ENCODE measurements at regions not wholly inside any gene's neighbourhood (a gene's known extent, or its start where the extent isn't known, plus 50 kb on each side); places are given as distances from the start of the nearest gene placed in this dataset.

GRCh38 chr13:69410761-69411160 lies 696.9 kb upstream of the ATXN8OS start:
- DNase-seq: no peak

DNA sequence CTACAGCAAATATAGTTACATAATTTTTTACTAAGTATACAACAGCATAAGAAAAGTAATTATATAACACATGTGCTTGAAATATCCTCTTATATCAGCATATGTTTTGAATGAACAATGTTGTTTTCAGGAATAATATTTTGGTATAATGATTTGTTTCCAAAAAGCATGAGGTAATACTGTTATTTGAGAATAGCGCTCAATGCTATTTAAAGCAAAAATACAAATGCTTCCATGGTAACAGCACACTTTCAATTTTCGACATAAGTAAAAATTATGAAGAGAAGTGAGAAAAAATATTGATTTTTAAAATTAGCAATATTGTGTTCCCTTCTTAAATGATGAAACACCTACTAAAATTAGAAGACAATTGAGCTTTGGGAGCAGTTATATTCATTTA lies 715.9 kb upstream of the ATXN8OS start:
- DNase-seq: no peak

- no peak for DNase-seq
These were observed 717.7 kb upstream of the ATXN8OS start for GRCh38 chr13:69389899-69390298.

DNA sequence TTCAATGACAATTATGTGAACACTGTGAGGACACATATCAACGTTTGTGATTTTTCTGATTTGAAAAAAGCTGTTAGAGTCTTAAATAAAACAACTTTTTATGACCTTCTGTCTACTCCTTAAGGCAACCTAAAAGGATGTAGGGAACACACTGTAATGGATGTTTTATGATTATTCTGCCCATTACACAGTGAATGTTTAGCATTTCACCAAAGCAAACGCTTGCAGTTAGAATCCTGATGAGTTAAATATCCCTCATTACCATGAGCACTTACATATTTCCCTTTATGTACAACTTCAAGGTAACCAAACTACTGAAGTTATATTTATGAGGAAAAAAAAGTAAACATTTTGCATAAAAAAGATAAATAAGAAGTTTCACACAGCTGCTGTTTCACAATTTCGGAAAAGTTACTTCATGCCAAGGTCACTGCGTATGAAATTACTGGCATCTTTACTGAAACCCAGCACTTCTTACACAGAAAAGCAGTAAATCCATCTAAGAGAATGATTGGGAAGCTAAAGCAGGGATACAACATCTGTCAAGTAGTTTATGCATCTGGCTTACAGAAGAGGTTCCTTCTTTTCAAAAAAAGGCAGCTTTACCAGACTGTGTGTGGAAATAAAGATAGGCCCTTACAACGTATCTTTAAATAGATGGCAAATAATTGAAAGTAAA lies 733.7 kb upstream of the ATXN8OS start:
- peak; percentile 18 for DNase-seq

DNA sequence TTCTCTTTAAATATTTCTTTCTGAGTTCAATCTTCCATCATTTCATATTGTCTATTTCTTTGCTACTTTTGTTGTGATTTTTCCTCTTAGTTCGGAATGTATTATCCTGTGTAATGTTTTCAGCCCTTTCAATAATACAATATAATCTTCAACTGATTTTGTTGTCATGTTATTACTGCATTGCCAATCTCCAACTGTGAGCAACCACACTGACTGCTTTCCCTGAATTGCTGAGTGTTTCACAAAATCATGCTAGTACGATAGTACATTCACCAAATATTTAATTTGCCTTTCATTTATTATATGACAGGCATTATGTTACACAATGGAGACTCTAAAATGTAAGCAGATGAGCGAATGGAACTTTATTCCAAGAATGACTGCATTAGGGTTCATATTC lies 744.3 kb upstream of the ATXN8OS start:
- DNase-seq: no peak

GRCh38 chr13:69331245-69331644 lies 776.4 kb upstream of the ATXN8OS start:
- DNase-seq: no peak

GRCh38 chr13:69324090-69324886 lies 783.3 kb upstream of the ATXN8OS start:
- peak; percentile 84 for DNase-seq

- no peak for DNase-seq
These were observed 788.0 kb upstream of the ATXN8OS start for GRCh38 chr13:69319656-69320055.

DNA sequence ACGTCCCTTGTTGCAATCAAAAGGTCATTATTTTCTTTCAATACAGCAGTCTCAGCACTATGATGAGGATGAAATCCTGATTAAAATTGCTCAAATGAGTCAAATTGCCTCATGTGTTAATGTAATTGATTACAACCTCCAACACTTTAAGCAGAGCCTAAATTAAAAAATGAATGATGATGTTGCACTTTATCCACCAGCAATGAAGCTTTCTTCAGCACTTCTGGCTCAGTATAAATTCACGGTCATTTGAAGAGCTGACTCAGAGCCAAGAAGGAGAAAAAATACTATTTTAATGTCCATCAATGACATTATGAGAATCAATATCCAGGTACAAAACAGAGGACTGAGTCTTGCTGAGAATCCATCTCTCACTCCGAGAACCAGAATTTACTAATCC lies 792.6 kb upstream of the ATXN8OS start:
- no peak for DNase-seq

DNA sequence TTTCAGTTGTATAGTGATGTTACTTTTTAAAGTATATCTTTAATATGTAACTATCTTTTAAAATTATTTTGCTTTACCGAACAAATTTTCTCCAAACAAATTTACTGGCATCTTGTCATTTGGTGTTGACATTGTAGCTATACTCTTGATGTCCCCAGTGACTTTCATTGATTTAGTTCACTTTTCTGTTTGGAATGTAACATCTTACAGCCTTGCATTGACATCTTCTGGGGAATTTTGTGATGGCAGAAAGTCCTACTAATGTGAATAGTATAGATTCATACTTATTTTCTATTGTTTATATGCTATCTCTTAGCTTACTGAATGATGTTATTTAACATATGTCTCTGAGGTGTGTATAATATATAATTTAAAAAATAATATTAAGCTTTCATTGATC lies 800.9 kb upstream of the ATXN8OS start:
- DNase-seq: peak; percentile 18

- DNase-seq: no peak
These were observed 807.5 kb upstream of the ATXN8OS start for GRCh38 chr13:69300131-69300530.

- no peak for DNase-seq
These were observed 811.5 kb upstream of the ATXN8OS start for GRCh38 chr13:69296130-69296529.

DNA sequence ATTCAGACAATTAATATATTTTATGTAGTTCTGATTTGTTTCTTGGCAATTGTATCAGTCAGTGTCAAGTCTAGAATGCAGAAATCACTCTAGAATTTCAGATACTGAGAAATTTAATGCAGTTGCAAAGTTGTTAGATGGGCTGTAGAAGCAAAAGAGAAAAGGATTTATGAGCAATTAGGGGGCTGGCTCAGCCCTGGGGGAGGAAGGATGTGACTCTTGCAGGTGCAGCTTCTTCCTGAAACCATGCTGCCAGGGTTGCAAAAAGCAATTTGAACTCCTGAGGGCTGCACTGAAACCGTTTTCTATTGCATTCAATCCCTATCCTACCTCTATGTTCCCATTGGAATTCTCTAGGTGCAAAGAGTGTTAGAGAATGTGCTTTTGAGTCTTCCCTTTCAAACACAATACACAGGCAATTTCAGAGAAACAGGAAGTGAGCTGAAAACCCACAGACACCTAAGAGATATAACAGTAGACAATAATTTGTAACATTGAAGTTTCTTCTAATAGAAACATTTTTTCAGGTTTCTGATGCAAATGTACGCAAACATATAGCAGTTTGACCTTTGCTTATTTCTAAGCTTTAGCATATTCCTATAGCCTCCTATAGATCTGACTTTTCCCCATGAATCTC lies 814.7 kb upstream of the ATXN8OS start:
- no peak for DNase-seq

GRCh38 chr13:69291292-69291906 lies 816.2 kb upstream of the ATXN8OS start:
- DNase-seq: peak; percentile 13

- no peak for DNase-seq
These were observed 819.6 kb upstream of the ATXN8OS start for GRCh38 chr13:69288026-69288425.

DNA sequence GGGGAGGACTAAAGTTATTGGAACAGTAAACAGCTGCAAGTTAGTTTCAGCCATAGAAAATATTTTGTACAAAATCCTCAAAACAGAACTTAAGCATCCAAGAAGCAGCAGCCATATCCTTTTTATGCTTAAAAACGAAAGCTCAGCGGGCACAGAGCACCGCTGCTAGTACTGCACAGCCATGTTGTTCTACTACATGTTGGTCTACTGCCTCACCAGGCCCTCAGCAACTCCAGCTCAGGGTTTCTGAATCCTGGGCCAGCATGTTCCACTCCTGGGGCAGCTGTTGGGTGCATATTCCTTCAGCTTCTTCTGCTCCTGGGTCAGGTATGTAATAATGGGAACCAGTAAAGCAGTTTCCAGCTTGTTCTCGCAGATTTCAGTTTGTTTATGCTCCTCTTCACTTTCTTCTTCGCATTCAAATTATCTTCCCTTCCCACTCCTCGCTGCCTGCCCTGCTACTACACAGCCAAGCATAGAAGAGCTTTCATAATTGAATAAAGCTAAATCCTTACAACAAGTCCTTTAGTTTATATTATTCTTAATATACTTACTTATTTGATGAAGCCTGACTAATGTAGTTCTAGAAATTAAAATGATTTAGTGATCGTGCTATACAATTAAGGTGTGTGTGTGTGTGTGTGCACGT lies 820.5 kb upstream of the ATXN8OS start:
- no peak for DNase-seq

GRCh38 chr13:69283837-69284236 lies 823.8 kb upstream of the ATXN8OS start:
- DNase-seq: no peak

DNA sequence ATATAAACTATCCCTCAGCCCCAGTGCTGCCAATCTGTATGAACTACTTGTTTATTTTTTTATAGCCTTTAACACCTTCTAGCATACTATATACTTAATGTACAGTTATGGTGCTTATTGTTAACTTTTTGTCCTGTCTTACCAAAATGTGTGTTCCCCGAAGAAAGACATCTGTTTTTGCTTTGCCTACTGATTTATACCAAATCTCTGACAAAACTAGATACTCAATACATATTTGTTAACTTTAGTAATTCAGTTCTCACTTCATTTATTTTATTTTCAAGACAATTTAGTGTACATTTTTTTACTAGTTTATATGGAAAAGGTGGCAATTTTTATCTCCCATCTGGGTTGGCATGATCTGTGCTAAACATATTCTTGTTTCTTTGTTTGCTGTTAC lies 824.3 kb upstream of the ATXN8OS start:
- no peak for DNase-seq

DNA sequence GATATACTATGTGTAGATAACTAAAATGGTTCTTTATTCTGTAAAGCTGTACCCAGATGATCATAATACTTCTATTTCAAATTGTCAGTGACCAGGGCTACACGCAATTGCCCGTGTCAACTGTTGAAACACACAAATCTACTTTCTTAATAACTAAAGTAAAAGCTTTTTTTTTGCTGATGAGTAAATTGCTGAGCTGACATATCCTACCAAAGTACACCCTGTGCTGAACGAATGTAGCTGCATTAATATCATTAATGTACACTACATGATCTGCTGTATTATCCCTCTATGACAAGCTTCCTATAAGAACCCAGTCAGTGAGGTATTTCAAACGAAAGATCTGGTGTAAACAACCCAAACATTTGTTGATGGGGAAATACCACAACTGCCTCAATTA lies 827.2 kb upstream of the ATXN8OS start:
- no peak for DNase-seq

DNA sequence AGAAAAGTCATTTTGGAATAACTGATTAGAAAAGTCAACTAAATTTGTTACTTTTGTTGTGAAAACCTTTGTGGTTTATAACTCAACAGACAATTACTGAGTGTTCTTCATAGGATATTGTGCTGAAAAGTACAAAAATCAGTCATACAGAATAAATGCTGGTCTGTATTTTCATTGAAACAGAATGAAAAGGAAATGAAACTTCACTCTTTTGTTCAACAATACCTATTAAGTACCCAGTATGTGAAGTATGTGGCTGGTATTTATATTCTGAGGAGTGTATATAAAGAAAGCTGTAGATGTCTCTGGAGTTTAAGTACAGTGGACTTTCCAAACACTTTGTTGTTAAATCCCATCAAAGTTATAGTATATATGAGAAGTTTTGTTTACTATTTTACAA lies 828.4 kb upstream of the ATXN8OS start:
- DNase-seq: no peak

GRCh38 chr13:69274231-69274630 lies 833.4 kb upstream of the ATXN8OS start:
- DNase-seq: no peak

DNA sequence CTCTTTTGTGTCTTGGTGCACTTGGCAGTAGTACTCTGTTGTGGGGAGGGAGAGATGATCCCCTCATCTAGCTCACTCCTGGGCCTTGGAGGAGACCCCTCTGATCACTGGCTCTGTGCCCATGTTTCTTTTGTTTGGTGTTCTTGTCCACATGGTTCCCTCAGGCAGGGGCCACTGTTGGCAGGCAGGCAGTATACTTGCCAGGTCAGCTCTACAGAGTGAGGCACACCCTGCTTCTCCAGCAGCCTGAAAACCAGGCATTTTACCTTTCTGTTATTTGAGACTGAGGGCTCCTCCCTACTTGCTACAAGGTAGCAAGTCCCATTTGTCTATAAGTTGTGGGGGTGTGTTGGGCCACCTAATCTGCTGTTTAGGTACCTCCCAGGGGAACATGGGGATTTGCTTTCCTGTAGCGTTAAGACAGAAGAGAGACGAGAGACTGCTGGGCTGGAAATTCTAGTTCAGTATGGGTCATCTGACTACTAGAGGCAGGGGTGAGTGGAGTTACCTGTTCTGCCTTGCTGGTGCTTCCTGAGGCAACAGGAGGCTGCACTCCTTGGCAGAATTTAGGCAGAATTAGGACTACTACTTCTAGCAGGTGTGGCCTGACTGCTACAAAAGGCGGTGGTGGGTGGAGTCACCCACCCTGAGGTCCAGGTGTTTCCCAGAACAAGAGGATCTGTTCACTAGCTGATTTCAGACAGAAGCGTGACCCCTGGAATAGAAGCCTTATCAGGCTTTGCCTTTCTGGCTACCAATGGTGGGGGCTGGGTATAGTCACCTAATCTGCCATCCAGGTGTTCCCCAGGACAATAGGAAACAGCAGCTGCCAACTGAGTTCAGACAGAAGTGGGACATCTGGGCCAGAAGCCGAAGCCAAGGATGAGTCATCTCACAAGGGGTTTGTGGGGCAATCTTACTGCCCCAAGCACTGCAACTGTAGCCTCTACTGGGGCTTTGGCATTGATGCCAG lies 843.0 kb upstream of the ATXN8OS start:
- DNase-seq: peak; percentile 31

All from NCI-H82 (cell line).